ENCODE measurements at regions not wholly inside any gene's neighbourhood (a gene's known extent, or its start where the extent isn't known, plus 50 kb on each side); places are given as distances from the start of the nearest gene placed in this dataset.
"Not testable (repeated sequence)": the region's sequence is repeated elsewhere in the genome, so short reads cannot be mapped to it uniquely, and the experiment has no call there.

DNA sequence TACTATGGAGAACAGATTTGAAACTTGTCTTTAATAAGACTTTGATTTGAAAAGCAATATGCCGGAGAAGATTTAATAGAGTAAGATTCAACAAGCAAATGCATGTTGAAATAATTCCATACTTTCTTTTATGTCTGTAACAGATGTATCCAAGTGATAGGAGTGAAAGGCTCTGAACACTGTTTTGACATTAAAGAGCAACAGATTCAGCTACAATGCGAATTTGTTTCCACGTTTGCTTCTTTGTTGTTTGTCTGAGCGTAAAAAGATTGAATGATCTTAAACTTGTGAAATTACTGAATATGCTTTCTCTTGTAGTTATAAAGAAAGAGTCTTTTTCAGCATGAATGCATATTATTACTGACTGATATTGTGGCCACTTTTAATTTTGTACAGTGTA, 2612.9 kb downstream of the PCDH9 start:
- no peak for DNase-seq (ENCODE audit: low spot score)

DNA sequence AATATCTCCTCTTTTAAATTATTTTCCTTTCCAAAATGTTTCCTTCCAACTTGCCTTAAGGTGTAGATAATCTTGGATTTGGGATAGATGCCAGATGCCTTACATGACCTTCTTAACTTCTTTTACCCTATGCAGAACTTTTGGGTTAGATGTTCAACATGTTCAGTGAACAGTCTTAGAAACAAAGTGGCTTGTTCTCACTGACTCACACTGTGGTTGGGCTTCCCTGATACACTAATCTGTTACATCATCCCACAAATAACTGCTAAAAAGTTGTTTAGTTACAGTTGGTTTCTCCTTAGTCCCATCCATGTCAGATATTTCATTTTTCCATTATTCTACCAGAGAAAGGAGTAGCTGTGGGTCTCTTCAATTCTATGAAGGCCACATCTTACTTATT, 2638.2 kb downstream of the PCDH9 start:
- no peak for DNase-seq (ENCODE audit: low spot score)

DNA sequence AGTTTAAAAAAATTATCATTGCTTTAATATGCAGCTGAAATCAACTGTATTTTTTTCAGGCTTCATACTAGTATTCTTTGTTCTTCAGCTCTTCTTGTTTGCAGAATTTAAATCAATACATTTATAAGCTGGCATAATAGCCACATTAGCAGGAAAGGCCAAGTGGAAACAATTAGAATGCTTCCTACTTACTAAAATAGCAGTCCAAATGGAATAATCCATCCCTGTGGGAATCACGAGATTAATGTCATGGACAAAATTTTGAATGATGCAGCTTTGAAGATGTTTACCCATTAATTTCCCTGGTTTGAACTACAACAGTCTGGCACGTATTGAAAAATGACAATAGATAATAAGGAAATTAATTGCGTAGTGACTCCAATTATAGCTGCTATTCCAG, 2650.8 kb downstream of the PCDH9 start:
- no peak for DNase-seq (ENCODE audit: low spot score)

DNA sequence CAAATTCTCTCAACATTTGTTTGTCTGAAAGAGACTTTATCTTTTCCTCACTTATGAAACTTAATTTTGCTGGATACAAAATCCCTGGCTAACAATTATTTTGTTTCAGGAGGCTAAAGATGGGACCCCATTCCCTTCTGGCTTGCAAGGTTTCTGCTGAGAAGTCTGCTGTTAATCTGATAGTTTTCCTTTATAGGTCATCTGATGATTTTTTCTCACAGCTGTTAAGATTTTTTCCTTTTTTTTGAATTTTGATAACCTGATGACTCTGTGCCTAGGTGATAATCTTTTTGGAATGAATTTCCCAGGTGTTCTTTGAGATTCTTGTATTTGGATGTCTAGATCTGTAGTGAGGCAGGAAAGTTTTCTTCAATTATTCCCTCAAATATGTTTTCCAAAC, 2661.4 kb downstream of the PCDH9 start:
- no peak for DNase-seq (ENCODE audit: low spot score)

DNA sequence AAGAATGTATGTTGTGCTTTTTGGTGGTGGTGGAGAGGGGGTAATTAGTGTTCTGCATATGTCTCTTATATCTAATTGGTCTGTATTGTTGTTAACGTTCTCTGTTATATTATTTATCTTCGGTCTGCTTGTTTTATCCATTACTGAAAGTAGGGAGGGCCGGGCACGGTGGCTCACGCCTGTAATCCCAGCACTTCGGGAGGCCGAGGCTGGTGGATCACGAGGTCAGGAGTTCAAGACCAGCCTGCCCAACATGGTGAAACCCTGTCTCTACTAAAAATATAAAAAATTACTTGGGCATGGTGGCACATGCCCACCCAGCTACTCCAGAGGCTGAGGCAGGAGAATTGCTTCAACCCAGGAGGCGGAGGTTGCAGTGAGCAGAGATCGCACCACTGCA, 2672.1 kb downstream of the PCDH9 start:
- DNase-seq (ENCODE audit: low spot score) = not testable (repeated sequence)

DNA sequence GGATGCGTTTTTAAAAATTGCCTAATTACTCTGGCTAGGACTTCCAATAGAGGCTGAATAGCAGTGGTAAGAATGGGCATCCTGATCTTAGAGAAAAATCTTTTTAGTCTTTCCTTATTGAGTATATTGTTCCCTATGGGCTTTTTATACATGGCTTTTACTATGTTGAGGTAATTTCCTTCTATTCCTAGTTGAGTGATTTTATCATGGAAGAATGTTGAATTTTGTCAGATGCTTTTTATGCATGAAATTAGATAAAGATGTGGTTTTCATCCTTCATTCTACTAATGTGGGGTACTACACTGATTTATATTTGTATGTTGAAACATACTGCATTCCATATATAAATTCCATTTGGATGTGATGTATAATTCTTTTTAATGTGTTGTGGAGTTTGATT, 2673.8 kb downstream of the PCDH9 start:
- DNase-seq (ENCODE audit: low spot score) = no peak

DNA sequence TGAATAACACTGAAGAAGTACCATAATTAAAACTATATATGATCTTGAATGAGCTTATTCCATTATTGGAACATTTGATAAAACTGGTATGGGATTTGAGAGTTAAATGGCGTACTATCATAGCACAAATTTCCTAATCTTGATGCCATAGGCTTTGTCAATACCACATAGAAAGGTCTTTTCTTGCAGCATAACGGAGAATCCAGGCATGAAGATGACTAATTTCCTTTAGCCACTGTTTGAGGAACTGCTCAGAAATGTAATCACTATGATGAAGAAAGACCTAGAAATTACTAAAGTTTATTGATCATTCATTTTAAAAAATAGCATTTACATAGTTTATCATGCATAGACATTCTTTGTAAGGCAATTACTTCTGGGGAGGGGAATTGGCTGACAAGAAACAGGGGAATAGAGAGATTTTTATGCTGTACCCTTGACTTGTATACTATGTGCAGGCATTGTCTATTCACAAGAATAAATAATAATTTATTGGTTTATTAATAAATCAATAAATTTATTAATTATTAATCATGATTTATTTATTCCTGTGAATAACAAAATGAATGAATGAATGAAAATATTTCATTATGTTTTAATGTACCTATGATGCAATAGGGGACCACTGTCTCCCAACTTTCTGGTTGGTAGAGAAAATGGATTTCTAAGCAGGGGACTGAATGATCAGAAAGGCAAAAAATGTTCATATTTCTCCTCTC, 2676.6 kb downstream of the PCDH9 start:
- no peak for DNase-seq (ENCODE audit: low spot score)

DNA sequence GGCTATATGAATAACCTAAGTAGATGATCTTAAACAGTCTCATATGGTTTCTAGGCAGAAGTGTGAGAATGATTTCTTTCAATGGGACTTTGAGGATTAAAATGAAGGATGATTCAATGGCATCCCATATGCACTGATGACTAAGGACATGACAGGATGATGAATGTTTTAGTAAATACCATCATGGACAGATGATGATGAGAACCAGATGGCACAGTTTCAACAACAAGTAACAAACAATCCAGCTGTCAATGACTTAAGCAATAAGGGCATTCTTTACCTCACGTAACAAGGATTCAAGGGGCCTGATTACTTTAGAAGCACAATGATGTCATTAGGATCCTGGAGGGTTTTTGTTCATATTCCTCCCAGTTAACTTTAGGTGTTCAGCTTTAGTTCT, 2678.4 kb downstream of the PCDH9 start:
- DNase-seq (ENCODE audit: low spot score) = no peak

DNA sequence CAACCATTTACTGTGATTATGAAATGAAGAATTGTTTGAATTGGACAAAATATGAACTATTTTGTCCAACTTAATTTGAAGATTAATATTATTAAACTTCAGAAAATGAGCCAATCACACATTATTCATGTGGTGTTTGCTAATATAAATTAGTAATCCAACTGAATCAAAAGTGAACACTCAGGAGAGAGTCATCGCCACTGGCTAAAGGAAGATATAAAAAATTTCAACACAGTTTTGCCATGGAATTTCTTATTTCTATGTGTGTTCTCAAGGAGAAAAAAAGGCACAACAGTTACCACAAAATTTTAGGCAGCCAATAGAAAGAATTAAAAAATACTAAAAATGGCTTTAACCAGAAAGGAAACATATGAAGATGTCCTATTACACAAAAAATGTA, 2683.8 kb downstream of the PCDH9 start:
- DNase-seq (ENCODE audit: low spot score) = no peak

DNA sequence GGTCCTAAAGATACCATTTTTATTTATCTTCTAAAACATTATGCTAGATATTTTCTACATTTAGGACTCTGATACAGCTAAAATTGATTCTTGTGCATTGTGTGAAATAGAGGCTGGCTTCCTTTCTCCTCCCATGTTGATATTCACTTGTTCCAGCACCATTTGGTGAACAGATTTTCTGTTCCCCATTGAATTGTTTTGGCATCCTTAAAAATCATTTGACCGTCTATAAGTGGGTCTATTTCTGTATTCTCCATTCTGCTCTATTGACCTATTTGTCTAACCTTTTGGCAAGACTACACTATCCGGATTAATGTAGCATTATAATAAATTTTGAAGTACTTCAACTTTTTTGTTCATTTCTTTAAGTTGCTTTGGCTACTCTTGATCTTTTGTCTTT, 2689.2 kb downstream of the PCDH9 start:
- DNase-seq (ENCODE audit: low spot score) = no peak

DNA sequence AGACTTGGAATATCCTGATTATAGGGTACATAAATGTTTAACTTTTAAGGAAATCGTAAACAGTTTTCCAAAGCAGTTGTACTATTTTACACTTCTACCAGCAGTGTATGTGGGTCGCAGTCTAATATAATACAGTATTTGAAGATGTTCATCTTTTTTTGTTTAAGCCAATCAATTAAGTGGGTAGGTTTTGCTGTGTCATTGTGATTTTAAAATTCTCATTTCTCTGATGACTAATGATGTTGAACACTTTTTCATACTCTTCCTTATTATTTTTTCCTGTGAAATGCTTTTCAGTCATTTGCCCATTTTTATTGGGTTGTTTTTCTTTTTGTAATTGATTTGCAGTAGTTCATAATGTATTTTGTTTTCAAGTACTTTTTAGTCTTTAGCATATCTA, 2689.7 kb downstream of the PCDH9 start:
- no peak for DNase-seq (ENCODE audit: low spot score)

DNA sequence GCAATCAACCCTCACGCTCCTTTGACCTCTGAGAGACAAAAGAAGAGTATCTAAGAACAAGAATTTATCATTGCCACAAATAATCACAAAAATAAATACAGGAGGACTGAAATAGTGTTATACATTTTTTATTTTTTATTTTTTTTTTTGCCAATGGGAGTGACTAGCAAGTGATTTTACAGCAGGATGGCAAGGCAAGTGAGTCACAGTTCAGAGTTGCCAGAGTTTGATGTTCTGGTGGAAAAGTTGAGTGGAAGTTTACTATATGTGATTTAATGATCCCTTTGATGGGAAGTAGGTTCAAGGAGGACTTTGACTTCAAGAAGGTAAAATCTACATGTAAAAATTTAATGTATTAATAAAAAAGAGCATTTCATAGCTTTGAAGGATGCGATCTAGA, 2691.4 kb downstream of the PCDH9 start:
- DNase-seq (ENCODE audit: low spot score) = no peak

DNA sequence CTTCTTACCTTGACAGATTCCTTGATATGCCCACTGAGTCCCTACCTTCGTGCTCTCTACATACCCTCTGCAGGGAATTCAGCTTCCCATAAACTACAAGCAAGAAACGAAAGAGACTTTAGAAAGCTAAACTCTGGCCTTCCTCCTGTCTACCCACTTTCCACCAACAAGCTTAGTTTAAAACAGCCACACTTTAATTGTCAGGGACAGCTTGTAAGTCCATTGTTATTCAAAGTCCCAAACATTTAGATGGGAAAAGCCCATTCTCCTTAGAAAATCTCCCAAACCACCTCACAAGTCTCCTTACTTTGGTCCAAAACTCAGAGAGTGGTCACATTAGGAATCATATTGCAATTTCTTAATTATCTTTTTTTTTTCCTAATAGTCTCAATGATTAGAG, 2695.8 kb downstream of the PCDH9 start:
- no peak for DNase-seq (ENCODE audit: low spot score)

DNA sequence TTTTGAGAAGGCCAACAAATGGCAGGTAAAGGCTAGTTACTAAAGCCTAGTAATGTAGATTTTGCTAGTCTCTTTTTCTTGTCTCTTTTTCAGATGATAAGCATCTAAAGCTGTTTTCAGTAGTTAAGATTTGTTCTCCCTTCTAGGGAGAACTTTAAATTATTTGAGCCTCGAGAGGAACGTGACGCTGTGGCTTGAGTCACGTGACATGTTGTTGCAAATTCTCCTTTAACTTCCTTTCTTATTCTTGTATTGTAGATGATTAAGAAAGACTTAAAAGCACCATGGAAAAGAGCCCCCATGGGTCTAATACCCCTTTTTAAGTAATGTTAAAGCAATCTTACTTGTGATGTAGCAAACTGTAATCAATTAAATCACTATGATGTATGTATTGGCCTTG, 2698.7 kb downstream of the PCDH9 start:
- DNase-seq (ENCODE audit: low spot score) = no peak

DNA sequence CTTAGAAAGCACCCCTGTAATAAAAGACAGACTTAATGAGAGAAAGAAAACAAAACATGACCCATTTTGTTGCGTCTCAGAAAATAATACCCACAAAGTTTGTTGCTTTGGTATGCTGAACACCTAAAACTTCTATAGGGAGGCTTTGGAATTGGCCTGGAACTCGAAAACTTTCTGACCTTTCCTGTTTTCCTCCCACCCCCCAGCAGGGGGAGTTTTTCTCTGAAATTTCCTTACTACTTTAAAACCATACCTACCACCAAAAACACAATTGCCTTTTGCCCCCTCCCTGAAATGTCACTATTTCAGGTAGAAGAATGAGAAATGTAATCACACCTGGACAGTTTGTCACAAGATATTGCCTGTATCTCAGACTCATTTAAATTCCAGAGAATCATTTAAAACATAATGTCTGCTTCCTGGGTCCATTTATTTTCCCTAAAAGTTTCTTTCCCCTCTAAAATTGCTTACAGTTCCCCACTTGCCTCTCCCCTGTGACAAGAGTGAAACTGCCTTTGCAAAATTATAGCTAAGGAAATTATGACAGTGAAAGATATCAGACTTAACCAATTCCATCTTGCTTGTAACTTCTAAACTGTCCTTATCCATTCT, 2700.2 kb downstream of the PCDH9 start:
- no peak for DNase-seq (ENCODE audit: low spot score)

DNA sequence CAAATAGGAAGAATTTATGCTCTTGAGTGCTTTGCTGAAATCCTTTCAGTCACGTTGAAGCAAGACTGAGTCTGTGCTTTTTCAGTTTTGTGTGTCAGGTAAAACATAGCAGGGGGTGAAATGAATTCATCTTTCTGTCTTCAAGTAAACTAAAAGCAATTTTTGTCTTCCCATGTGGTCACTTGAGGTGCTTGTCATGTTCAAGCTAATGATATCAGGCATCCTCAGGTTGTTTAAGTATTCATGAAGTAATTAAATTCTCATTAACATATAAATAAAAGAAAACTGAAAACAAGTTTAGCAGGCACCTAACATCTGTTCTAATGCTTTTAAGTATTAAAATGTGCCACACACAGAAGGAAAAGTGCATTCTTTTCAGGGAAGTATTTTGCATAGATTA, 2701.3 kb downstream of the PCDH9 start:
- DNase-seq (ENCODE audit: low spot score) = no peak

DNA sequence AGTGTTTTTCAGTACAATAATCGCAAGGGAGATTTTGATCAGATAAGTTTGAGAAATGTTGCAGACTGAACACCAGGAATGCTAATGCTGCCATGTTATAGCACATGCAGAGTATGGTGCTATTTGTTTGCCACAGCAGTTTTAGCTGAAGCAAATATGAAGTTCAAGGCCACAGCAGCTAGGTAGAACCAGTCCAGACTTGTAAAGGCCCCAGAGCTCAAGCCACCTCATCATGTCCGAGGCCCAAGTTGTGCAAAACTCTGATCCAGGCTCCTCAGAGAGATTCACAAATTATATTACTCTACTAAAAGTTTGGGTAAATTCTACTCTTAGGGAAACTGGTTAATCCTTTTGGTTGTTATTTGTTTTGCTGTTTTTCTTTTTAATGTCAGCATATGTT, 2702.6 kb downstream of the PCDH9 start:
- no peak for DNase-seq (ENCODE audit: low spot score)

DNA sequence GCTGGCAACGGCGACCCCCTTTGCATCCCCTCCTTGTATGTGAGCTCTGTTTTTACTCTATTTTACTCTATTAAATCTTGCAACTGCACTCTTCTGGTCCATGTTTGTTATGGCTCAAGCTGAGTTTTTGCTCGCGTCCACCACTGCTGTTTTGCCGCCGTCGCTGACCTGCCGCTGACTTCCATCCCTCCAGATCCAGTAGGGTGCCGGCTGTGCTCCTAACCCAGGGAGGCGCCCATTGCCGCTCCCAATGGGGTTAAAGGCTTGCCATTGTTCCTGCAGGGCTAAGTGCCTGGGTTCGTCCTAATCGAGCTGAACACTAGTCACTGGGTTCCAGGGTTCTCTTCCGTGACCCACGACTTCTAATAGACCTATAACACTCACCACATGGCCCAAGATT, 2704.4 kb downstream of the PCDH9 start:
- DNase-seq (ENCODE audit: low spot score) = no peak

DNA sequence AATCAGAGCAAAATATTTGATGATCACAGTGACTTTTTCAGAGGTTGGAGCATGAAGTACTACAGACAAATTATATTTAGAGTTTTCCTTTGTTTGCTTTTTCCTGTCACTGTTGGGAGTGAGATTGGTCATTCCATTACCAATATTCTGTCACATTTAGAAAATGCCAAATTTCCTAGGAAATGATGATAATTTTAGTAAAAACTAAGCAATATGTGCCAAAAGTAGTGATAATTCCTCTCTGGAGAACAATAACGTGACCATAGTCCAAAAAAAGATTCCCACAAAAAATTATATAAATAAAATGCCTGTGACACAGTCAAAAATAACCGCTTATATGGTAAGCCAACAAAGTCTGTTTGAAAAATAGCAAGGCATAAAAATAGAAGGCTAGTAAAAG, 2719.4 kb downstream of the PCDH9 start:
- no peak for DNase-seq (ENCODE audit: low spot score)

DNA sequence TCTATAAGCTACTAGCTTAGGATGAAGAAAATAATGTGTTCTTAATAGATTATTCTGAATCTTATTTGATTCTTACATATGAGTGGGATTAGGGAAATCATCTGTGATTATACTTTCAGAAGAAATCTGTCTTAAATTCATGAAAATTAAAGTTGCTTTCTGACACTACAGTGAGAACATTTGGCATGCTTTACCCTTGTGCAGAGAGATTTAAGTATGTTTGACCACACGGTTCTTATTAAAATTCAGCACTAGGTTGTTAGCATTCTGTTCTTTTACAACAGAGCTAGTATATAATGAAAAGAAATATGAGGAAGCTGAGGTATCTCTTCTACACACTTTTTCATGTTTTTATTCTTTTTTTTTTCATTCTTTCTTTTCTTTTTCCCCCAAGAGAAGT, 2723.9 kb downstream of the PCDH9 start:
- no peak for DNase-seq (ENCODE audit: low spot score)

DNA sequence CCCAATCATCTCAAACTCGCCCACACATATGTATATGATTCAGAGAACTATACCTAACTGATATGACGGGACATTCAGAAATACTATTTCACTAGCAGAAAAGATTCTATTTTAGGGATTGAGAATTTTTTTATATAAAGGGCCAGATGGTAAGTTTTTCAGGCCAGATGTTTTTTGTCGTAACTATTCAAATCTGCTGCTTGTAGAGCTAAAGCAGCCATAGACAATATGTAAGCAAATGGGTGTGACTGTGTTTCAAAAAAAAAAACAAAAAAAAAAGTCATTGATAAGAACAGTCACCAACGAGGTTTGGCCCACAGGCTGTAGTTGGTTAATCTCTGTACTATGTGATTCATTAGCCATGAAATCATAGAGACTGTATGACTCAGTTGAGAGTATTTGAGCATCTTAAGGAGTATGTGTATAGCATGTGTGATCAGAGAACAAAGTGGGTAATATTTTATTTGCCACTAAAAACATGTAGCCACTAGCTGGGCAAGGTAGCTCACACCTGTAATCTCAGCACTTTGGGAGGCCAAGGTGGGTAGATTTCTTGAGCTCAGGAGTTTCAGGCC, 2724.7 kb downstream of the PCDH9 start:
- no peak for DNase-seq (ENCODE audit: low spot score)

DNA sequence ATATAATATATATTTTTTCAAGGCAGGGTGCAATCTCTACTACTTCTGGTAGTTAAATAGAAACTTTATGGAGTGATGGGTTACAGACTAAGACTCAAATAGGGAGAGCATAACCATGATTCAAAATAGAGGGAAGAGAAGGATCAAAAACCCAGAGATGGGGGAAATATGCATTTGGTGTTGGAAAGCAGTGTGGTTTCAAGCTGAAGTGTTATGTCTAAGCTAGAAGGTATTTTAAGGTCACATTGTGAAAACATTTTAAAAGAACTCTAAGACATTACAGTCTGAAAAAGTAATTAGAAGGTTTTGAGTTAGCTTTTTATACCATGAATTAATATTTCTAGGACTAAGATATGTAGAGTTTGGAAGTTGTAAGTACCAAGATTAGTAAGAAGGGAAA, 2741.4 kb downstream of the PCDH9 start:
- DNase-seq (ENCODE audit: low spot score) = no peak

DNA sequence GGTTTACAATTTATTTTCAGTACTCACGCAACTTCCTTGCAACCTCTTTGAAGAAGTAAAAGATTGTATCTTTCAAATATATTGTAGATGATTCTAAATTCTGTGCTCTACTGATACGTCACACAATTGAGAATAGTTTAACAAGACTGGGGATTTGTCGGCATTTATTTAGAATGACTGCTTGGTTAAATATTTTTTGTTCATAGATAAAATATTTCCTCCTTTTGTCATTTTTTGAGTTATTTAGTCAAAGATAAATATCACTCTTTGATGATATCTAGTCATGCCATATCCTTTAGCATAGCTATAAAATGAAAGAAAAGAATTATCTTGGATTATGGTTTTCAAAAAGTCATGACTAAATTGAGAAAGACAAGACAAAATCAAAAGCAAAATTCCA, 2747.8 kb downstream of the PCDH9 start:
- no peak for DNase-seq (ENCODE audit: low spot score)

All from mesenteric fat pad (tissue), 1 donor.